Lung (tissue), 11 donors: ENCODE measurements at regions not wholly inside any gene's neighbourhood (a gene's known extent, or its start where the extent isn't known, plus 50 kb on each side); places are given as distances from the start of the nearest gene placed in this dataset.

Experiments
- ATAC-seq: fragments of 200-7000 bp; cut with Tn5 transposase; one replicate; pipeline ENCODE4 v1.9.1; 2020; ENCODE audit warnings: moderate number of reproducible peaks; ENCODE audit not compliant: insufficient read depth, low FRiP score
- DNase-seq, 3 donors: peaks; one replicate each; pipeline ENCODE4 v3.0.0-alpha.2; 2013 to 2017
- H3K27ac ChIP-seq, 2 donors: one replicate each; pipeline ENCODE4 v1.5.1; 2013; ENCODE audit warnings: mild to moderate bottlenecking in 2 of 2, moderate library complexity in 2 of 2, control low read depth in 1 of 2, inconsistent platforms in 1 of 2, low read depth in 1 of 2, low read length in 1 of 2
- H3K27me3 ChIP-seq, 3 donors: one replicate each; pipeline ENCODE4 v1.5.1; 2013; ENCODE audit warnings: low read length in 2 of 3; ENCODE audit not compliant: control insufficient read depth in 3 of 3, insufficient read depth in 3 of 3
- H3K36me3 ChIP-seq, 4 donors: one replicate each; pipeline ENCODE4 v1.5.1; 2013; ENCODE audit warnings: low read length in 4 of 4, mild to moderate bottlenecking in 1 of 4, moderate library complexity in 1 of 4; ENCODE audit not compliant: control insufficient read depth in 4 of 4, insufficient read depth in 4 of 4
- H3K4me1 ChIP-seq, 5 donors: one replicate each; pipeline ENCODE4 v1.5.1; 2013; ENCODE audit warnings: low read length in 5 of 5, mild to moderate bottlenecking in 2 of 5, moderate library complexity in 1 of 5; ENCODE audit not compliant: control insufficient read depth in 5 of 5, insufficient read depth in 5 of 5
- H3K4me3 ChIP-seq: one replicate; pipeline ENCODE4 v1.5.1; 2013; ENCODE audit warnings: mild to moderate bottlenecking, control low read depth, moderate library complexity
- H3K9ac ChIP-seq, 2 donors: one replicate each; pipeline ENCODE4 v1.5.1; 2013; ENCODE audit warnings: low read length in 2 of 2, control low read depth in 1 of 2; ENCODE audit not compliant: insufficient read depth in 1 of 2
- H3K9me3 ChIP-seq, 4 donors: one replicate each; pipeline ENCODE4 v1.5.1; 2013; ENCODE audit warnings: low read length in 3 of 4, mild to moderate bottlenecking in 1 of 4, moderate library complexity in 1 of 4; ENCODE audit not compliant: control insufficient read depth in 4 of 4, insufficient read depth in 3 of 4
- WGBS, 2 donors: extraction: QIAGEN DNeasy Blood & Tissue Kit; methylation state at CpG; one replicate each; pipeline ENCODE4 v1.1.7; 2013; 5-methylcytosine and 5-hydroxymethylcytosine counted together
- TF ChIP-seq, protein P1 (sequence below): IDR thresholded peaks from 2 replicates; pipeline ENCODE4 v1.5.1; 2012; ENCODE audit warnings: mild to moderate bottlenecking; ENCODE audit errors: control extremely low read depth, extremely low read depth
- donor health status: control.
- donor health status: control.
- donor health status: Bipolar disorder and iron deficiency.
- donor health status: healthy.
- donor health status: DM: yes; HTN: yes; CAD: no.

GRCh38 chr15:70379134-70379533 lies 281.4 kb upstream of the TLE3 start:
- H3K4me3 ChIP-seq, result no peak overlapping the region
- peaks cover 0 to 4% (median 0%) of the 10 kb centered on the region in 3 donors for H3K27me3 ChIP-seq
- no peak overlapping the region for H3K9ac ChIP-seq
- ATAC-seq, result no peak
- peaks cover 5 to 16% (median 8%) of the 10 kb centered on the region in 5 donors for H3K4me1 ChIP-seq
- no peaks in the 10 kb centered on the region for H3K36me3 ChIP-seq
- 93 to 97% methylated on average over 9 of the region's 9 CpGs for WGBS, 2 donors
- TF ChIP-seq, protein P1, sequence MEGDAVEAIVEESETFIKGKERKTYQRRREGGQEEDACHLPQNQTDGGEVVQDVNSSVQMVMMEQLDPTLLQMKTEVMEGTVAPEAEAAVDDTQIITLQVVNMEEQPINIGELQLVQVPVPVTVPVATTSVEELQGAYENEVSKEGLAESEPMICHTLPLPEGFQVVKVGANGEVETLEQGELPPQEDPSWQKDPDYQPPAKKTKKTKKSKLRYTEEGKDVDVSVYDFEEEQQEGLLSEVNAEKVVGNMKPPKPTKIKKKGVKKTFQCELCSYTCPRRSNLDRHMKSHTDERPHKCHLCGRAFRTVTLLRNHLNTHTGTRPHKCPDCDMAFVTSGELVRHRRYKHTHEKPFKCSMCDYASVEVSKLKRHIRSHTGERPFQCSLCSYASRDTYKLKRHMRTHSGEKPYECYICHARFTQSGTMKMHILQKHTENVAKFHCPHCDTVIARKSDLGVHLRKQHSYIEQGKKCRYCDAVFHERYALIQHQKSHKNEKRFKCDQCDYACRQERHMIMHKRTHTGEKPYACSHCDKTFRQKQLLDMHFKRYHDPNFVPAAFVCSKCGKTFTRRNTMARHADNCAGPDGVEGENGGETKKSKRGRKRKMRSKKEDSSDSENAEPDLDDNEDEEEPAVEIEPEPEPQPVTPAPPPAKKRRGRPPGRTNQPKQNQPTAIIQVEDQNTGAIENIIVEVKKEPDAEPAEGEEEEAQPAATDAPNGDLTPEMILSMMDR, result no peak
- peaks cover 0 to 9% (median 2%) of the 10 kb centered on the region in 4 donors for H3K9me3 ChIP-seq
- no peak overlapping the region for H3K27ac ChIP-seq
- no peak for DNase-seq

DNA sequence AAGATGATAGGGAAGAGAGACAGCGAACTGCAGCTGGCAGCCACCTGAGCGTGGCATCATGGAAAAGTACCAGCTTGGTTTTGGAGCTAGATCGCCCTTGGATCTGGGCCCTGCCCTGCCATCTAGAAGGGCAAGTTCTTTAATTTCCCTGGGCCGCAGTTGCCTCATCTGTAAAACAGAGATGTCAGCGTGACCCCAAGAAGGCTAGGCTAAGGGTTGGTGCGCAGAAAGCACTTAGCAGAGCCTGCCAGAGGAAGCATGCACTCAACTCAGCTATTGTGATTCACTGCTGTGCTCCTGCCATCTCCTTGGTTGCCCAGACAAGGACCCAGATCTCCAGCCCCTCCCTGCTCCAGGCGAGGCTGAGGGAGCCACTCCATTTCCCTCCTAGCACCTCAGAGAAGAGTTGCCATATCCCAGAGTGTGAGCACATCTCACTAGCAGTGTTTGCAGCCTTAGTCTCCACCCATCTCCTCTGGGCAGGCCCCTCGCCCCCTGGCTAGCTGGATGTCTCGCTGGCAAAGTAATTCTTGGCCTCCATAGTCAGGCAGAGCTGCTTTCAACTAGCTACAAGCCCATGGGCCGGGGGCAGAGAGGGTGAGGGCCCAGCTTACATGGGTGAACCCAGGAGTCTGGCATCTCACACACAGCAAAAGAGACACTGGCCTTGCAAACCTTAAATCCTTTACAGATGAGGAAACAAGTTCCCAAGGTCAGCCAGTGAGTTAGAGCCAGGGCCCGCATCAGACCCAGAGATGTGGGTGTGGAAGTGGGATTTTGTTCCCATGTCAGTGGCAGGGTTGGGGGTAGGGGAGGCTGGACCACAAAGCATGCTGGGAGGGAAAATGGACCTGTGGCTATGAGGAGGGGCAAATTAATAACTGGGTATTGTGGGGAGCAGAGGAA lies 280.7 kb upstream of the TLE3 start:
- Histone ChIP-seq H3K4me3 (no peak overlapping the region), H3K4me1 (peaks cover 5 to 16% (median 8%) of the 10 kb centered on the region in 5 donors), H3K27me3 (peaks cover 0 to 4% (median 0%) of the 10 kb centered on the region in 3 donors), H3K27ac (no peak overlapping the region), H3K9ac (no peak overlapping the region), H3K36me3 (no peaks in the 10 kb centered on the region), H3K9me3 (peaks cover 0 to 9% (median 2%) of the 10 kb centered on the region in 4 donors)
- ATAC-seq (no peak), DNase-seq (no peak)
- TF ChIP-seq, protein P1, result no peak
- 86 to 91% methylated on average over 11 of the region's 11 CpGs for WGBS, 2 donors

GRCh38 chr15:70376929-70377691 lies 279.4 kb upstream of the TLE3 start:
- Histone ChIP-seq H3K27me3 (peaks cover 0 to 4% (median 0%) of the 10 kb centered on the region in 3 donors), H3K9me3 (peaks cover 0 to 8% (median 2%) of the 10 kb centered on the region in 4 donors), H3K9ac (no peak overlapping the region), H3K36me3 (no peaks in the 10 kb centered on the region), H3K4me3 (no peak overlapping the region), H3K27ac (no peak overlapping the region), H3K4me1 (peaks cover 5 to 16% (median 8%) of the 10 kb centered on the region in 5 donors)
- 12 to 13% methylated on average over 21 of the region's 21 CpGs for WGBS, 2 donors
- ATAC-seq, result no peak
- TF ChIP-seq, protein P1, result no peak
- DNase-seq, result peak; percentile 57 to 76 (median 60)
